ENCODE measurements at regions not wholly inside any gene's neighbourhood (a gene's known extent, or its start where the extent isn't known, plus 50 kb on each side); places are given as distances from the start of the nearest gene placed in this dataset.

- H3K4me3 ChIP-seq: no peak overlapping the region
- no peaks in the 10 kb centered on the region for H3K9me3 ChIP-seq
- H3K36me3 ChIP-seq: no peaks in the 10 kb centered on the region
- TF ChIP-seq POLR2A (IDR thresholded peaks at IDR 0.05): no peak
- TF ChIP-seq EP300 (IDR thresholded peaks at IDR 0.05): no peak
- TF ChIP-seq POLR2AphosphoS5 (IDR thresholded peaks at IDR 0.05): no peak
- TF ChIP-seq, protein P1, sequence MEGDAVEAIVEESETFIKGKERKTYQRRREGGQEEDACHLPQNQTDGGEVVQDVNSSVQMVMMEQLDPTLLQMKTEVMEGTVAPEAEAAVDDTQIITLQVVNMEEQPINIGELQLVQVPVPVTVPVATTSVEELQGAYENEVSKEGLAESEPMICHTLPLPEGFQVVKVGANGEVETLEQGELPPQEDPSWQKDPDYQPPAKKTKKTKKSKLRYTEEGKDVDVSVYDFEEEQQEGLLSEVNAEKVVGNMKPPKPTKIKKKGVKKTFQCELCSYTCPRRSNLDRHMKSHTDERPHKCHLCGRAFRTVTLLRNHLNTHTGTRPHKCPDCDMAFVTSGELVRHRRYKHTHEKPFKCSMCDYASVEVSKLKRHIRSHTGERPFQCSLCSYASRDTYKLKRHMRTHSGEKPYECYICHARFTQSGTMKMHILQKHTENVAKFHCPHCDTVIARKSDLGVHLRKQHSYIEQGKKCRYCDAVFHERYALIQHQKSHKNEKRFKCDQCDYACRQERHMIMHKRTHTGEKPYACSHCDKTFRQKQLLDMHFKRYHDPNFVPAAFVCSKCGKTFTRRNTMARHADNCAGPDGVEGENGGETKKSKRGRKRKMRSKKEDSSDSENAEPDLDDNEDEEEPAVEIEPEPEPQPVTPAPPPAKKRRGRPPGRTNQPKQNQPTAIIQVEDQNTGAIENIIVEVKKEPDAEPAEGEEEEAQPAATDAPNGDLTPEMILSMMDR (IDR thresholded peaks at IDR 0.05): no peak
- DNase-seq (ENCODE audit: low spot score in 2 of 2): no peak
- H3K27ac ChIP-seq: no peak overlapping the region
- no peaks in the 10 kb centered on the region for H3K4me1 ChIP-seq
- no peaks in the 10 kb centered on the region for H3K27me3 ChIP-seq
- 56% methylated on average over 1 of the region's 1 CpG for WGBS
These were observed 73.1 kb upstream of the KCNA4 start for GRCh38 chr11:30089921-30090320.

- Histone ChIP-seq H3K27ac (no peak overlapping the region), H3K9me3 (no peaks in the 10 kb centered on the region), H3K4me1 (no peaks in the 10 kb centered on the region), H3K36me3 (no peaks in the 10 kb centered on the region), H3K4me3 (no peak overlapping the region), H3K27me3 (no peaks in the 10 kb centered on the region)
- no peak for TF ChIP-seq POLR2A (IDR thresholded peaks at IDR 0.05)
- TF ChIP-seq POLR2AphosphoS5 (IDR thresholded peaks at IDR 0.05): no peak
- TF ChIP-seq, protein P1 (IDR thresholded peaks at IDR 0.05): no peak
- TF ChIP-seq EP300 (IDR thresholded peaks at IDR 0.05): no peak
- no peak for DNase-seq (ENCODE audit: low spot score in 2 of 2)
These were observed 74.4 kb upstream of the KCNA4 start for GRCh38 chr11:30091246-30091645.

GRCh38 chr11:30091737-30092136 lies 74.9 kb upstream of the KCNA4 start:
- 78% methylated on average over 2 of the region's 2 CpGs for WGBS
- Histone ChIP-seq H3K27me3 (no peaks in the 10 kb centered on the region), H3K27ac (no peak overlapping the region), H3K9me3 (no peaks in the 10 kb centered on the region), H3K36me3 (no peaks in the 10 kb centered on the region), H3K4me3 (no peak overlapping the region), H3K4me1 (no peaks in the 10 kb centered on the region)
- TF ChIP-seq, protein P1 (IDR thresholded peaks at IDR 0.05): no peak
- TF ChIP-seq POLR2AphosphoS5 (IDR thresholded peaks at IDR 0.05): no peak
- no peak for DNase-seq (ENCODE audit: low spot score in 2 of 2)

DNA sequence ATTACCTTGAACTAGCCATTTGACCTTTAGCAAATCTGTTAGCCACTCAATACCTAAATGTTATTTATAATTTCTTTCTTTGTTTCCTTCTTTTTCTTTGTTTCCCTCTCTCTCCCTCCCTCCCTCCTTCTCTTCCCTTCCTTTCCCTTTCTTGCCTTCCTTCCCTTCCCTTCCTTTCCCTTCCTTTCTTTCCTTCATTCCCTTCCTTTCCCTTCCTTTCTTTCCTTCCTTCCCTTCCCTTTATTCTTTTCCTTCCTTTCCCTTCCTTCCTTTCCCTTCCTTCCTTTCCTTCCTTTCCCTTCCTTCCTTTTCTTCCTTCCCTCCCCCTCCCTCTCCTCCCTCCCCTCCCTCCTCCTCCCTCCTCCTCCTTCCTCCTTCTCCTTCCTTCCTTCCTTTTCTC lies 75.7 kb upstream of the KCNA4 start:
- Histone ChIP-seq H3K9me3 (no peaks in the 10 kb centered on the region), H3K4me1 (no peaks in the 10 kb centered on the region), H3K36me3 (no peaks in the 10 kb centered on the region), H3K27ac (no peak overlapping the region), H3K27me3 (no peaks in the 10 kb centered on the region), H3K4me3 (no peak overlapping the region)
- no peak for DNase-seq (ENCODE audit: low spot score in 2 of 2)
- no peak for TF ChIP-seq POLR2A (IDR thresholded peaks at IDR 0.05)
- TF ChIP-seq EP300 (IDR thresholded peaks at IDR 0.05): no peak
- TF ChIP-seq, protein P1 (IDR thresholded peaks at IDR 0.05): no peak
- TF ChIP-seq POLR2AphosphoS5 (IDR thresholded peaks at IDR 0.05): no peak

DNA sequence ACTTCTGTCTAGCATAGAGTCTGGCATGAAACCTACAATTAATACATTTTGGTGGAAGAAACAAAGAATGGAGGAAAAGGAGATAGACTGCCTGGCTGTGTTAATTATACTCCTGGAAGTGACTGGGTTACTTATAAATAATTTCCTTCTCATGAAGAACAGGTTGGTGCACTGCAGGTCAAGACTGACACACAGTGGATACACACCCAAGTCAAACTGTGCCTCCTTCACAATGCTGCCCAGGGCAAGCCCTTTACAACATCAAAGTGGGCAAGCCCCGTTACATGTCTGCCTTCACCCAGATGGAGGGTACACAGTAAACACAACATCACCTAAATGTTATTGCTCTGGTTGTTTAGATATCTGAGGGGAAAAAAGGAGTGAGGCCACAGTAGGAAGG lies 83.7 kb upstream of the KCNA4 start:
- H3K27ac ChIP-seq: no peak overlapping the region
- no peaks in the 10 kb centered on the region for H3K4me1 ChIP-seq
- no peaks in the 10 kb centered on the region for H3K36me3 ChIP-seq
- no peaks in the 10 kb centered on the region for H3K9me3 ChIP-seq
- no peak for DNase-seq (ENCODE audit: low spot score in 2 of 2)
- TF ChIP-seq POLR2A (IDR thresholded peaks at IDR 0.05): no peak
- TF ChIP-seq, protein P1 (IDR thresholded peaks at IDR 0.05): no peak
- H3K4me3 ChIP-seq: no peak overlapping the region
- H3K27me3 ChIP-seq: no peaks in the 10 kb centered on the region
- 93% methylated on average over 1 of the region's 1 CpG for WGBS
